ENCODE measurements at regions not wholly inside any gene's neighbourhood (a gene's known extent, or its start where the extent isn't known, plus 50 kb on each side); places are given as distances from the start of the nearest gene placed in this dataset.

DNA sequence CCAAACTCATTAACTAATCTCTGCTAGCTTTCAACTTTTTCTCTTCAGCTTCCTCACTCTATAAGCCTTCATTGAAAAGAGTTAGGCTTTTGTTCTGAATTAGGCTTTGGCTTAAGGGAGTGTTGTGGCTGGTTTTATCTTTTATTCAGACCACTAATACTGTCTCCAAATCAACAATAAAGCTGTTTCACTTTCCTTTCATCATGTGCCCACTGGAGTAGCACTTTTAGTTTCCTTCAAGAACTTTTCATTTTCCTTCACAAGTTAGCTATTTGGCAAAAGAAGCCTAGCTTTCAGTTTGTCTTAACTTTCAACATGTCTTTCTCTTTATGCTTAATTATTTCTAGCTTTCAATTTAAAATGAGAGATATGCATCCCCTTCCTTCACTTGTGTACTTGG lies 271.7 kb upstream of the FSIP2 start:
- TF ChIP-seq, protein P1, sequence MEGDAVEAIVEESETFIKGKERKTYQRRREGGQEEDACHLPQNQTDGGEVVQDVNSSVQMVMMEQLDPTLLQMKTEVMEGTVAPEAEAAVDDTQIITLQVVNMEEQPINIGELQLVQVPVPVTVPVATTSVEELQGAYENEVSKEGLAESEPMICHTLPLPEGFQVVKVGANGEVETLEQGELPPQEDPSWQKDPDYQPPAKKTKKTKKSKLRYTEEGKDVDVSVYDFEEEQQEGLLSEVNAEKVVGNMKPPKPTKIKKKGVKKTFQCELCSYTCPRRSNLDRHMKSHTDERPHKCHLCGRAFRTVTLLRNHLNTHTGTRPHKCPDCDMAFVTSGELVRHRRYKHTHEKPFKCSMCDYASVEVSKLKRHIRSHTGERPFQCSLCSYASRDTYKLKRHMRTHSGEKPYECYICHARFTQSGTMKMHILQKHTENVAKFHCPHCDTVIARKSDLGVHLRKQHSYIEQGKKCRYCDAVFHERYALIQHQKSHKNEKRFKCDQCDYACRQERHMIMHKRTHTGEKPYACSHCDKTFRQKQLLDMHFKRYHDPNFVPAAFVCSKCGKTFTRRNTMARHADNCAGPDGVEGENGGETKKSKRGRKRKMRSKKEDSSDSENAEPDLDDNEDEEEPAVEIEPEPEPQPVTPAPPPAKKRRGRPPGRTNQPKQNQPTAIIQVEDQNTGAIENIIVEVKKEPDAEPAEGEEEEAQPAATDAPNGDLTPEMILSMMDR (IDR thresholded peaks at IDR 0.05) = no peak
- Histone ChIP-seq H2AFZ (ENCODE audit: insufficient read depth, low read depth, low read length, poor library complexity, severe bottlenecking) (no peak overlapping the region), H3K27ac (ENCODE audit: low read depth in 1 of 2, low read length in 2 of 2) (no peak overlapping the region), H3K4me3 (replicated peaks in 1 of 3; ENCODE audit: low read depth in 2 of 3, low read length in 3 of 3) (no peak overlapping the region), H3K9ac (ENCODE audit: insufficient read depth, low read length, poor library complexity, severe bottlenecking) (no peak overlapping the region), H3K9me3 (replicated peaks in 1 of 2; ENCODE audit: control insufficient read depth in 1 of 2, insufficient read depth in 1 of 2, low read length in 2 of 2) (peaks cover 0 to 4% of the 10 kb centered on the region in 2 donors), H3K27me3 (ENCODE audit: control insufficient read depth in 2 of 2, insufficient read depth in 2 of 2, low read length in 2 of 2) (no peaks in the 10 kb centered on the region), H3K79me2 (ENCODE audit: insufficient read depth, low read length) (no peaks in the 10 kb centered on the region), H3K4me1 (ENCODE audit: control insufficient read depth in 1 of 2, insufficient read depth in 2 of 2, low read length in 2 of 2) (no peaks in the 10 kb centered on the region), H3K36me3 (replicated peaks in 1 of 2; ENCODE audit: control insufficient read depth in 1 of 2, insufficient read depth in 2 of 2, low read length in 2 of 2) (no peaks in the 10 kb centered on the region), H3K4me2 (replicated peaks; ENCODE audit: extremely low read depth, low read length, poor library complexity, severe bottlenecking) (no peak overlapping the region), H4K20me1 (ENCODE audit: insufficient read depth, low read length) (no peaks in the 10 kb centered on the region)
- H3K4me3 Mint-ChIP-seq = no peak overlapping the region
- H3K4me1 Mint-ChIP-seq = no peaks in the 10 kb centered on the region
- no peaks in the 10 kb centered on the region for H3K27me3 Mint-ChIP-seq (ENCODE audit: low read depth in 3 of 3)
- H3K36me3 Mint-ChIP-seq = no peaks in the 10 kb centered on the region
- no peak overlapping the region for H3K27ac Mint-ChIP-seq
- no peak for DNase-seq
- peaks cover 0 to 5% (median 2%) of the 10 kb centered on the region in 7 donors for H3K9me3 Mint-ChIP-seq
- intact Hi-C loops (cut with micrococcal nuclease) = no loop called here

DNA sequence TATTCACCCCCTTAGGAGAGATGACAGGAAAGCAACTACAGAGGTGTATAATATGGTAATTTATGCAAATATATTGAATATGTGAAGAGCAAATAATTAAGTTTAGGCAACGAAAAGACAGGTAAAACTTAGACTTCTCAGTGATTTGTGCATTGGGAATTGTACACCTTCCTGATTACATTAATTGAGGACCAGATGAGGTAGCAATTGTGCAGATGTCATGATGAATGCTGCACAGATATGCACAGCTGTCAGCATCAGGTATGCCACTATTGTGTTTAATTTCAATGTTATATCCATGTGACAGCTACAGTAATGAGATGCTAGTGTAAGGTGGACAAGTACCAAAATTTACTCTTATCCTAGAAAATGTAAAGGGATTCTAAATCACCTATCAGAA lies 267.2 kb upstream of the FSIP2 start:
- H3K9me3 ChIP-seq (replicated peaks in 1 of 2; ENCODE audit: control insufficient read depth in 1 of 2, insufficient read depth in 1 of 2, low read length in 2 of 2) = peaks cover 18 to 24% of the 10 kb centered on the region in 2 donors
- H3K36me3 ChIP-seq (replicated peaks in 1 of 2; ENCODE audit: control insufficient read depth in 1 of 2, insufficient read depth in 2 of 2, low read length in 2 of 2) = no peaks in the 10 kb centered on the region
- H3K4me3 ChIP-seq (replicated peaks in 1 of 3; ENCODE audit: low read depth in 2 of 3, low read length in 3 of 3) = no peak overlapping the region
- no peak overlapping the region for H2AFZ ChIP-seq (ENCODE audit: insufficient read depth, low read depth, low read length, poor library complexity, severe bottlenecking)
- Mint-ChIP-seq H3K4me3 (no peak overlapping the region), H3K27ac (no peak overlapping the region), H3K9me3 (peaks cover 0 to 20% (median 6%) of the 10 kb centered on the region in 7 donors), H3K4me1 (no peaks in the 10 kb centered on the region), H3K36me3 (no peaks in the 10 kb centered on the region), H3K27me3 (ENCODE audit: low read depth in 3 of 3) (no peaks in the 10 kb centered on the region)
- intact Hi-C loops (cut with micrococcal nuclease) = no loop called here
- H3K9ac ChIP-seq (ENCODE audit: insufficient read depth, low read length, poor library complexity, severe bottlenecking) = no peak overlapping the region
- H3K4me2 ChIP-seq (replicated peaks; ENCODE audit: extremely low read depth, low read length, poor library complexity, severe bottlenecking) = no peak overlapping the region
- TF ChIP-seq, protein P1 (IDR thresholded peaks at IDR 0.05) = no peak
- H3K4me1 ChIP-seq (ENCODE audit: control insufficient read depth in 1 of 2, insufficient read depth in 2 of 2, low read length in 2 of 2) = no peaks in the 10 kb centered on the region
- H3K27ac ChIP-seq (ENCODE audit: low read depth in 1 of 2, low read length in 2 of 2) = no peak overlapping the region
- 100% methylated on average over 1 of the region's 1 CpG for WGBS (ENCODE audit: insufficient coverage)
- no peak for DNase-seq
- no peaks in the 10 kb centered on the region for H3K79me2 ChIP-seq (ENCODE audit: insufficient read depth, low read length)
- no peaks in the 10 kb centered on the region for H3K27me3 ChIP-seq (ENCODE audit: control insufficient read depth in 2 of 2, insufficient read depth in 2 of 2, low read length in 2 of 2)
- H4K20me1 ChIP-seq (ENCODE audit: insufficient read depth, low read length) = no peaks in the 10 kb centered on the region
